ENCODE measurements at regions not wholly inside any gene's neighbourhood (a gene's known extent, or its start where the extent isn't known, plus 50 kb on each side); places are given as distances from the start of the nearest gene placed in this dataset.

DNA sequence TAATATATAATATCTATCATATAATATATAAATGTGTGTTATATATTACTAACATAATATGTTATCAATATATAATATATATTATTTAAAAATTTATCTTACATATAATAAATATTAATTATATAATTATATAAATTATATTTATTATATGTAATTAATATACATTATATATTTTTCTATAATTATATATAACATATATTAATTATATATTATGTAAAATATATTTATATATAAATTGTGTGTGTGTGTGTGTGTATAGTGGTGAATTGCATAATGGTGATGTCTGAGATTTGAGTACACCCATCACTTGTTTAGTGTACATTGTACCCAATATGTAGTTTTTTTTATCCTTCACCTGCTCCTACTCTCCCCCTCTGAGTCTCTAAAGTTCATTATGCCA is 205.9 kb upstream of the KCNG1 start:
- Histone ChIP-seq H3K27me3 (ENCODE audit: insufficient read depth) (peaks cover 15% of the 10 kb centered on the region; the same call in 1 of the 2 replicates), H3K79me2 (ENCODE audit: insufficient read depth) (no peaks in the 10 kb centered on the region), H3K4me2 (no peak overlapping the region), H3K4me1 (ENCODE audit: control insufficient read depth in 1 of 2, insufficient read depth in 2 of 2, low read depth in 1 of 2, low read length in 1 of 2) (no peaks in the 10 kb centered on the region), H3K9ac (no peak overlapping the region), H3F3A (replicated peaks; ENCODE audit: insufficient read depth) (no peaks in the 10 kb centered on the region), H4K20me1 (ENCODE audit: insufficient read depth) (no peaks in the 10 kb centered on the region), H3K9me3 (no peaks in the 10 kb centered on the region), H3K36me3 (replicated peaks in 1 of 2; ENCODE audit: control insufficient read depth in 1 of 2, insufficient read depth in 2 of 2, low read length in 1 of 2) (no peaks in the 10 kb centered on the region), H3K4me3 (ENCODE audit: low read depth in 2 of 2, low read length in 1 of 2) (no peak overlapping the region), H3K9me2 (no peaks in the 10 kb centered on the region), H3K27ac (ENCODE audit: low read depth in 2 of 2, low read length in 1 of 2) (no peak overlapping the region), H2AFZ (ENCODE audit: low read depth) (no peak overlapping the region)
- no peak for DNase-seq
- TF ChIP-seq GABPA (IDR thresholded peaks at IDR 0.05; ENCODE audit: low read depth), result no peak
- no peak for TF ChIP-seq NRF1 (IDR thresholded peaks at IDR 0.05; ENCODE audit: low read depth, low read length)
- no peak for TF ChIP-seq MXI1 (IDR thresholded peaks at IDR 0.05; ENCODE audit: low read depth, low read length)
- TF ChIP-seq TCF12 (IDR thresholded peaks at IDR 0.05), result no peak
- no peak for TF ChIP-seq FOXM1 (IDR thresholded peaks at IDR 0.05; ENCODE audit: low read depth)
- TF ChIP-seq YY1 (IDR thresholded peaks at IDR 0.05; ENCODE audit: low read depth), result no peak
- no peak for TF ChIP-seq FOXJ3 (CRISPR knock-in tag; IDR thresholded peaks at IDR 0.05)
- TF ChIP-seq PBX3 (IDR thresholded peaks at IDR 0.05), result no peak
- TF ChIP-seq ELF1 (IDR thresholded peaks at IDR 0.05), result no peak
- TF ChIP-seq ZBTB33 (IDR thresholded peaks at IDR 0.05; ENCODE audit: borderline replicate concordance, low read depth), result no peak
- TF ChIP-seq CTCF (IDR thresholded peaks at IDR 0.05), result no peak
- no peak for TF ChIP-seq EZH2phosphoT487 (IDR thresholded peaks at IDR 0.05; ENCODE audit: borderline replicate concordance, low read depth)
- no peak for TF ChIP-seq SMC3 (IDR thresholded peaks at IDR 0.05; ENCODE audit: low read depth, low read length)
- TF ChIP-seq RCOR1 (IDR thresholded peaks at IDR 0.05; ENCODE audit: low read length), result no peak
- no peak for TF ChIP-seq POLR2AphosphoS5 (IDR thresholded peaks at IDR 0.05; ENCODE audit: low read depth, low read length)
- POLR2A ChIA-PET, result no interaction called here
- CTCF ChIA-PET, result no interaction called here

DNA sequence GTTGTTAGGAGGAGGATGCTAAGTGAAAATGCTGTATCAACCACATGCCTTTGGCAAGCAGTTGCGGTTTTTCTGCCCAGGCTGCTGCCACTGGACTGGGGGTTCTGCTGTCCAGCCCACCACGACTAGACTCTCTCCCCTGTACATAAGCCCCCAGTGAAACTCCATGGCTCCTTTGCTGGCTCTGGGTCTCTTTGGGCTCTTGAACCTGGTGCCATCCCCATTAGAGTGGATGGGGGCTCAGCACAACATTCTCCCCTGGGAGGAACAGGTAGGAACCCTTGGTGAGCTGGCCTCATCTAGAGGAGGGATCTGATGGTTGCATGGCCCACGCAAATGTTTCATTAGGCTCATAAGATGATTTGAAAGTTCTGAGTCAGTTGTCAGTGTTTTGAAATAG is 204.8 kb upstream of the KCNG1 start:
- no peaks in the 10 kb centered on the region for H3K79me2 ChIP-seq (ENCODE audit: insufficient read depth)
- no peak for TF ChIP-seq SMC3 (IDR thresholded peaks at IDR 0.05; ENCODE audit: low read depth, low read length)
- TF ChIP-seq YY1 (IDR thresholded peaks at IDR 0.05; ENCODE audit: low read depth), result no peak
- no peak for TF ChIP-seq TAF1 (IDR thresholded peaks at IDR 0.05; ENCODE audit: borderline replicate concordance, low read depth, low read length)
- H3K4me3 ChIP-seq (ENCODE audit: low read depth in 2 of 2, low read length in 1 of 2), result no peak overlapping the region
- H3K27ac ChIP-seq (ENCODE audit: low read depth in 2 of 2, low read length in 1 of 2), result no peak overlapping the region
- H3K4me1 ChIP-seq (ENCODE audit: control insufficient read depth in 1 of 2, insufficient read depth in 2 of 2, low read depth in 1 of 2, low read length in 1 of 2), result no peaks in the 10 kb centered on the region
- no peak for DNase-seq
- no peaks in the 10 kb centered on the region for H3K36me3 ChIP-seq (replicated peaks in 1 of 2; ENCODE audit: control insufficient read depth in 1 of 2, insufficient read depth in 2 of 2, low read length in 1 of 2)
- no peak overlapping the region for H3K4me2 ChIP-seq
- ChIA-PET POLR2A (no interaction called here), CTCF (interaction anchor here (1.2 kb wide), 1 partner anchor 10 kb away, joined by 4 read pairs; no protein-coding TSS in a partner anchor)
- no peaks in the 10 kb centered on the region for H3K9me2 ChIP-seq
- no peaks in the 10 kb centered on the region for H4K20me1 ChIP-seq (ENCODE audit: insufficient read depth)
- 59% methylated on average over 3 of the region's 3 CpGs for WGBS (ENCODE audit: low lambda C conversion rate)
- no peaks in the 10 kb centered on the region for H3F3A ChIP-seq (replicated peaks; ENCODE audit: insufficient read depth)
- peaks cover 15% of the 10 kb centered on the region; the same call in 1 of the 2 replicates for H3K27me3 ChIP-seq (ENCODE audit: insufficient read depth)
- H2AFZ ChIP-seq (ENCODE audit: low read depth), result no peak overlapping the region
- H3K9ac ChIP-seq, result no peak overlapping the region
- H3K9me3 ChIP-seq, result no peaks in the 10 kb centered on the region

All from SK-N-SH (cell line).